ENCODE measurements at regions not wholly inside any gene's neighbourhood (a gene's known extent, or its start where the extent isn't known, plus 50 kb on each side); places are given as distances from the start of the nearest gene placed in this dataset.

DNA sequence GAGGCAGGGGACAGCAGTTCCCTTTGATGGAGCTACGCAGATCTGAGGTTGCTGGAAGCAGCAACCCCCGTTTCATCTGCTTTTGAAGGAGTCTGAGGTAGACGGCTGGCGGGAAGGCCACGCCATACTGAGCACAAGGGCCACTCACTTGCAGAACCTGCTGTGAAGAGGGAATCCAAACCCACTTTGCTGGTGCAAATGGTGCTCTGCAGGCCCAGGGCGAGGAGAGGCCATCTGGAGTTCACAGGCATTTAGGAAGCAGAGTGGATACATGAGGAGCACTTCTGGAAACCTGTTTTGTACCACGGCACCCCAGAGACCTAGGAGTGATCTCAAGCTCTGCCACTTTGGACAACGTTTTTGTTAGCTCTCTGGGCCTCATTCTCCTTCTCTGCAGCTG is 227.8 kb downstream of the UQCRFS1 start:
- DNase-seq: no peak
- Histone ChIP-seq H3K4me3 (no peak overlapping the region), H3K27ac (no peak overlapping the region), H3K4me1 (no peaks in the 10 kb centered on the region), H3K36me3 (no peaks in the 10 kb centered on the region), H3K27me3 (peaks cover 4% of the 10 kb centered on the region), H3K9me3 (no peaks in the 10 kb centered on the region)
- no peak for ATAC-seq
- TF ChIP-seq, protein P1, sequence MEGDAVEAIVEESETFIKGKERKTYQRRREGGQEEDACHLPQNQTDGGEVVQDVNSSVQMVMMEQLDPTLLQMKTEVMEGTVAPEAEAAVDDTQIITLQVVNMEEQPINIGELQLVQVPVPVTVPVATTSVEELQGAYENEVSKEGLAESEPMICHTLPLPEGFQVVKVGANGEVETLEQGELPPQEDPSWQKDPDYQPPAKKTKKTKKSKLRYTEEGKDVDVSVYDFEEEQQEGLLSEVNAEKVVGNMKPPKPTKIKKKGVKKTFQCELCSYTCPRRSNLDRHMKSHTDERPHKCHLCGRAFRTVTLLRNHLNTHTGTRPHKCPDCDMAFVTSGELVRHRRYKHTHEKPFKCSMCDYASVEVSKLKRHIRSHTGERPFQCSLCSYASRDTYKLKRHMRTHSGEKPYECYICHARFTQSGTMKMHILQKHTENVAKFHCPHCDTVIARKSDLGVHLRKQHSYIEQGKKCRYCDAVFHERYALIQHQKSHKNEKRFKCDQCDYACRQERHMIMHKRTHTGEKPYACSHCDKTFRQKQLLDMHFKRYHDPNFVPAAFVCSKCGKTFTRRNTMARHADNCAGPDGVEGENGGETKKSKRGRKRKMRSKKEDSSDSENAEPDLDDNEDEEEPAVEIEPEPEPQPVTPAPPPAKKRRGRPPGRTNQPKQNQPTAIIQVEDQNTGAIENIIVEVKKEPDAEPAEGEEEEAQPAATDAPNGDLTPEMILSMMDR (IDR thresholded peaks at IDR 0.05): no peak
- intact Hi-C loops (cut with DNase I): no loop called here

DNA sequence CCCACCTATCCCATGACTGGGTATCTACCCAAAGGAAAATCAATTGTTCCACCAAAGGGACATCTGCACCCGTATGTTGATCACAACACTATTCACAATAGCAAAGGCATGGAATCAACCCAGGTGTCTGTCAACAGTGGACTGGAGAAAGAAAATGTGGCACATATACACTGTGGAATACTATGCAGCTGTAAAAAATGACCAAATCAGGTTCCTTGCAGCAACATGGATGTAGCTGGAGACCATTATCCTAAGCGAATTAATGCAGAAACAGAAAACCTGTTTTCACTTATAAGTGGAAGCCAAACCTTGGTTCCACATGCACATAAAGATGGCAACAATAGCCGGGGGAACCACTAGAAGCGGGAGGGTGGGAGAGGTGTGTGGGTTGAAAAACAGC is 228.6 kb downstream of the UQCRFS1 start:
- Histone ChIP-seq H3K4me3 (no peak overlapping the region), H3K36me3 (no peaks in the 10 kb centered on the region), H3K27ac (no peak overlapping the region), H3K9me3 (no peaks in the 10 kb centered on the region), H3K4me1 (no peaks in the 10 kb centered on the region), H3K27me3 (peaks cover 4% of the 10 kb centered on the region)
- TF ChIP-seq, protein P1 (IDR thresholded peaks at IDR 0.05): no peak
- DNase-seq (no peak), ATAC-seq (no peak)
- intact Hi-C loops (cut with DNase I): no loop called here

DNA sequence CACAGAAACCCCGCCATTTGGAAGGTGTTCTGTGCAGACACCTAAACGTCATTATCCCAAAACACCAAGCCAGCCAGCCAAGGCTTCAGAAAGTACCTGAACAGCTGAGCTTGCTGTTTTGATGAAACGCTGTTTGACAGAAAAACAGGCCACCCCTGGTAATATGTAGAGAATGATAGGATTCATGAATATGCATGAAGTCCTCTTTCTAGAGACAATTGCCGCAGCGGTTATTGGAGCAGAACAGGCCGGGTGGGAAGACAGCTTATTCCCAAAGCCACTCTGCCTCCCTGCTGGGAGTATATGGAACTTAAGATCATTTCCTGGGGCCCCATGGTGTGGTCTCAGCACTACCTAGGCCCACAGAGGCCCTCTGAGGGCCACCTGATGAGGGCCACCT is 229.5 kb downstream of the UQCRFS1 start:
- Histone ChIP-seq H3K27ac (no peak overlapping the region), H3K9me3 (no peaks in the 10 kb centered on the region), H3K27me3 (peaks cover 4% of the 10 kb centered on the region), H3K4me1 (no peaks in the 10 kb centered on the region), H3K36me3 (no peaks in the 10 kb centered on the region), H3K4me3 (no peak overlapping the region)
- TF ChIP-seq, protein P1 (IDR thresholded peaks at IDR 0.05): no peak
- intact Hi-C loops (cut with DNase I): no loop called here
- ATAC-seq: no peak
- DNase-seq: no peak

DNA sequence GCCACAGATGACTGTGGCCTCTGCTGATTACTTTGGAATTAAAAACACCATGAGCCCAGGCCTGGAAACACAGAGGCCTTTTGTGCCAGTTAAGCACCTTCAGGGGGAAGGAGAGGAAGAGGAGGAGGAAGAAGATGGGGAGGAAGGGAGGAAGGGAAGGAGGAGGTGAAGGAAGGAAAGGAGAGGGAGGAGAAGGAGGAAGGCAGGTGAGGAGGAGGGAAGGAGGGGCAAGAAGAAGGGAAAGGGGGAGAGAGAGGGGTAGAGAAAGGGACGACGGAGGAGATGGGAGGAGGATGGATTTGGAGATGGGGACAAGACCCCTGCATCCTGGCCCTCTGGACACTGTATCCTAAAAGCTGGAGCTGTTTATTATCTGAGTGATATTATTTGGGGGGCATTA is 231.0 kb downstream of the UQCRFS1 start:
- intact Hi-C loops (cut with DNase I): no loop called here
- TF ChIP-seq, protein P1 (IDR thresholded peaks at IDR 0.05): no peak
- Histone ChIP-seq H3K4me3 (no peak overlapping the region), H3K9me3 (no peaks in the 10 kb centered on the region), H3K27me3 (peaks cover 4% of the 10 kb centered on the region), H3K4me1 (no peaks in the 10 kb centered on the region), H3K36me3 (no peaks in the 10 kb centered on the region), H3K27ac (no peak overlapping the region)
- ATAC-seq (no peak), DNase-seq (no peak)

DNA sequence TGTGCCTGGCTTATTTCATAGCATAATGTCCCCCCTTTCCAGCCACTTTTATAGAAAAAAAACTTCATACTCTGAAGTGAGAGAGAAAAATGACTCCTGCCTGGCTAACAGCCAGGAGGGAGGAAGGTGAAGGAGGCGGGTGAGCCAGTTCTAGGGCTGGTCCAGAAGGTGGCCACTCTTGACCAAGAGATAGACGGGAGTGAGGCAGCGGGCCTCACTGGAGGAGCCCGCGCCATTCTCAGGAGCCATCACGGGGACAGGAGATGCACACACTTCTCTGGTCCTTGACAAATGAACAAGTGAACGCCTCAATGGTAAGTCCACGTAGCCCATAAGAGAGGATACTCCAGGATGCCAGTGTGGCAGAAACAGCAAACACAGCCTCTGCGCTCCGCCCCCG is 231.4 kb downstream of the UQCRFS1 start:
- Histone ChIP-seq H3K36me3 (no peaks in the 10 kb centered on the region), H3K4me3 (no peak overlapping the region), H3K27ac (no peak overlapping the region), H3K9me3 (no peaks in the 10 kb centered on the region), H3K27me3 (peaks cover 4% of the 10 kb centered on the region), H3K4me1 (no peaks in the 10 kb centered on the region)
- ATAC-seq (no peak), DNase-seq (no peak)
- TF ChIP-seq, protein P1 (IDR thresholded peaks at IDR 0.05): no peak
- intact Hi-C loops (cut with DNase I): no loop called here

DNA sequence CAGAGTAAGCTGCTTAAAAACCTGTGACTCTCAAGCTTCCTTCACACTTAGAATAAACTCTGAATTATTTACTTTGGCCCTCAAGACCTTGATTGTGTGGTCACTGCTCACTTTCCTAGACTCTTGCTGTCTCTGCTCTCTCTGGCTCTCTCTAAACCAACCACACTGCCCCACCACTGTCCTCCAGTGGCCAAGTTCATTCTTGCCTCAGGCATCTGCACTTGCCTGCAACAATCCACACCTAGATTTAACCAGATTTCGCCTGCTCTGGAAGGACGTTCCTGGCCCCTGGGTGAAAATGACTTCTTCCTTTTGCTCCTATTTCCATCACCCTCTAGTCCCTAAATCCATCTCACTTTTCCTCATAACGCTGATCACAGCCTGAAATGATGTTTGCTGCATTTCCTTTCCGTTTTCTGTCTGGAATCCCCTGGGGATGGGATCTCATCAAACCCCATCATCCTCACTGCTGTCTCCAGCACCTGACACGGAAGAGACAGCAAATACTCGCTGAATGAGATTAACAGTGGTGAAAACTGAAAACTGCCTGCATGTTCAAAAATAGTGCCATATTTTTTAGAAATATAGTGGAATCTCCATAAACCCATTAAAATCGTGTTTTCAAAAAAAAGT is 232.6 kb downstream of the UQCRFS1 start:
- Histone ChIP-seq H3K4me3 (no peak overlapping the region), H3K4me1 (no peaks in the 10 kb centered on the region), H3K36me3 (no peaks in the 10 kb centered on the region), H3K9me3 (no peaks in the 10 kb centered on the region), H3K27me3 (no peaks in the 10 kb centered on the region), H3K27ac (no peak overlapping the region)
- DNase-seq (no peak), ATAC-seq (peak; percentile 62)
- intact Hi-C loops (cut with DNase I): no loop called here
- TF ChIP-seq, protein P1 (IDR thresholded peaks at IDR 0.05): no peak

All from upper lobe of right lung (tissue), 1 donor.